Mesendoderm (in vitro differentiated cells): ENCODE measurements at regions not wholly inside any gene's neighbourhood (a gene's known extent, or its start where the extent isn't known, plus 50 kb on each side); places are given as distances from the start of the nearest gene placed in this dataset.
A peak's percentile ranks its signal among the peaks of the same experiment; 100 is the strongest.

Experiments used
- DNase-seq: peaks from one replicate; pipeline ENCODE4 v3.0.0; 2013
- H2AK5ac ChIP-seq: 2 replicates; pipeline ENCODE4 v1.6.1; 2013; ENCODE audit warnings: low read length, inconsistent platforms
- H2BK120ac ChIP-seq: 2 replicates; pipeline ENCODE4 v1.6.1; 2013; ENCODE audit warnings: low read depth, mild to moderate bottlenecking, low read length, moderate library complexity, mixed read lengths
- H2BK15ac ChIP-seq: replicated peaks from 2 replicates; pipeline ENCODE4 v1.6.1; 2013; ENCODE audit warnings: low read depth, mild to moderate bottlenecking, moderate library complexity
- H2BK5ac ChIP-seq: 2 replicates; pipeline ENCODE4 v1.6.1; 2013; ENCODE audit warnings: low read length, inconsistent platforms
- H3K18ac ChIP-seq: 2 replicates; pipeline ENCODE4 v1.6.1; 2013; ENCODE audit warnings: mild to moderate bottlenecking, low read length, mixed read lengths
- H3K23ac ChIP-seq: one replicate; pipeline ENCODE4 v1.6.1; 2013; ENCODE audit warnings: low read length
- H3K27ac ChIP-seq: 2 replicates; pipeline ENCODE4 v1.5.1; 2013; ENCODE audit warnings: low read depth, mild to moderate bottlenecking, inconsistent platforms, low read length, moderate library complexity
- H3K27me3 ChIP-seq: 2 replicates; pipeline ENCODE4 v1.6.1; 2013; ENCODE audit warnings: low read length, control low read depth, mild to moderate bottlenecking, inconsistent platforms; ENCODE audit not compliant: insufficient read depth, poor library complexity
- H3K36me3 ChIP-seq: 2 replicates; pipeline ENCODE4 v1.6.1; 2013; ENCODE audit warnings: low read length, inconsistent platforms; ENCODE audit not compliant: control insufficient read depth, insufficient read depth
- H3K4ac ChIP-seq: one replicate; pipeline ENCODE4 v1.6.1; 2013; ENCODE audit warnings: low read depth, mild to moderate bottlenecking, low read length, moderate library complexity
- H3K4me1 ChIP-seq: 2 replicates; pipeline ENCODE4 v1.6.1; 2013; ENCODE audit warnings: low read depth, low read length, inconsistent platforms; ENCODE audit not compliant: control insufficient read depth
- H3K4me2 ChIP-seq: 2 replicates; pipeline ENCODE4 v1.6.1; 2013; ENCODE audit warnings: low read length
- H3K4me3 ChIP-seq: 2 replicates; pipeline ENCODE4 v1.5.1; 2013; ENCODE audit warnings: mild to moderate bottlenecking, low read length
- H3K56ac ChIP-seq: one replicate; pipeline ENCODE4 v1.6.1; 2013; ENCODE audit warnings: low read length
- H3K79me1 ChIP-seq: 2 replicates; pipeline ENCODE4 v1.6.1; 2013; ENCODE audit warnings: low read length, inconsistent platforms
- H3K79me2 ChIP-seq: 2 replicates; pipeline ENCODE4 v1.6.1; 2013; ENCODE audit warnings: mild to moderate bottlenecking, low read length; ENCODE audit not compliant: control insufficient read depth, insufficient read depth
- H3K9ac ChIP-seq: 2 replicates; pipeline ENCODE4 v1.6.1; 2013; ENCODE audit warnings: low read length, inconsistent platforms
- H4K5ac ChIP-seq: one replicate; pipeline ENCODE4 v1.6.1; 2013; ENCODE audit warnings: low read length
- H4K8ac ChIP-seq: one replicate; pipeline ENCODE4 v1.6.1; 2013; ENCODE audit warnings: low read depth, mild to moderate bottlenecking, control low read depth, low read length, moderate library complexity
- WGBS: extraction: QIAGEN DNeasy Blood & Tissue Kit; methylation state at CpG from one replicate; pipeline ENCODE4 v1.1.7; 2013; ENCODE audit warnings: low lambda C conversion rate, missing lambda C conversion rate; ENCODE audit not compliant: insufficient coverage; ENCODE audit errors: extremely low coverage; 5-methylcytosine and 5-hydroxymethylcytosine counted together

- H2AK5ac ChIP-seq: no peak overlapping the region
- H3K79me2 ChIP-seq: no peaks in the 10 kb centered on the region
- no peak overlapping the region for H4K5ac ChIP-seq
- H3K23ac ChIP-seq: no peak overlapping the region
- H3K4me2 ChIP-seq: no peak overlapping the region
- no peak overlapping the region for H3K4me3 ChIP-seq
- no peak overlapping the region for H3K4ac ChIP-seq
- no peak for DNase-seq
- no peak overlapping the region for H4K8ac ChIP-seq
- no peak overlapping the region for H2BK5ac ChIP-seq
- WGBS: no CpG with 5 or more reads among the region's 12 CpGs
- H2BK15ac ChIP-seq: no peak overlapping the region
- no peaks in the 10 kb centered on the region for H3K27me3 ChIP-seq
- no peak overlapping the region for H3K9ac ChIP-seq
- no peaks in the 10 kb centered on the region for H3K4me1 ChIP-seq
- H3K56ac ChIP-seq: no peak overlapping the region
- H3K36me3 ChIP-seq: no peaks in the 10 kb centered on the region
- no peaks in the 10 kb centered on the region for H3K79me1 ChIP-seq
- no peak overlapping the region for H2BK120ac ChIP-seq
- H3K18ac ChIP-seq: no peak overlapping the region
- no peak overlapping the region for H3K27ac ChIP-seq
Measured at GRCh38 chr4:36417146-36417545, 135.7 kb downstream of the DTHD1 start.

- Histone ChIP-seq H3K18ac (no peak overlapping the region), H3K79me1 (no peaks in the 10 kb centered on the region), H3K79me2 (no peaks in the 10 kb centered on the region), H4K8ac (no peak overlapping the region), H2AK5ac (no peak overlapping the region), H2BK120ac (no peak overlapping the region), H3K23ac (no peak overlapping the region), H4K5ac (no peak overlapping the region), H3K4me2 (no peak overlapping the region), H3K27me3 (no peaks in the 10 kb centered on the region), H3K36me3 (no peaks in the 10 kb centered on the region), H2BK5ac (no peak overlapping the region), H3K56ac (no peak overlapping the region), H3K27ac (no peak overlapping the region), H2BK15ac (no peak overlapping the region), H3K9ac (no peak overlapping the region), H3K4me3 (no peak overlapping the region), H3K4me1 (no peaks in the 10 kb centered on the region), H3K4ac (no peak overlapping the region)
- DNase-seq: peak; percentile 73
- WGBS: no CpG with 5 or more reads among the region's 3 CpGs
Measured at GRCh38 chr4:36420111-36420679, 138.8 kb downstream of the DTHD1 start.

- no peak overlapping the region for H4K8ac ChIP-seq
- no peak overlapping the region for H2BK120ac ChIP-seq
Measured at GRCh38 chr4:36422607-36423006, 141.2 kb downstream of the DTHD1 start.

GRCh38 chr4:36426741-36427140 is 145.3 kb downstream of the DTHD1 start:
- no peak overlapping the region for H2BK120ac ChIP-seq
- H3K36me3 ChIP-seq: no peaks in the 10 kb centered on the region
- no CpG with 5 or more reads among the region's 5 CpGs for WGBS
- no peak overlapping the region for H2BK5ac ChIP-seq
- no peak overlapping the region for H3K27ac ChIP-seq
- no peak overlapping the region for H3K56ac ChIP-seq
- H4K5ac ChIP-seq: no peak overlapping the region
- no peak overlapping the region for H3K4me3 ChIP-seq
- no peak overlapping the region for H3K23ac ChIP-seq
- no peak overlapping the region for H3K18ac ChIP-seq
- H3K4me2 ChIP-seq: no peak overlapping the region
- no peaks in the 10 kb centered on the region for H3K79me2 ChIP-seq
- no peak overlapping the region for H4K8ac ChIP-seq
- H2BK15ac ChIP-seq: no peak overlapping the region
- no peaks in the 10 kb centered on the region for H3K79me1 ChIP-seq
- no peaks in the 10 kb centered on the region for H3K4me1 ChIP-seq
- no peaks in the 10 kb centered on the region for H3K27me3 ChIP-seq
- no peak overlapping the region for H3K4ac ChIP-seq
- no peak for DNase-seq
- H3K9ac ChIP-seq: no peak overlapping the region
- no peak overlapping the region for H2AK5ac ChIP-seq

More at GRCh38 chr4:36422607-36423006, 141.2 kb downstream of the DTHD1 start:
- H3K56ac ChIP-seq: no peak overlapping the region
- H3K27me3 ChIP-seq: no peaks in the 10 kb centered on the region
- H3K4me1 ChIP-seq: no peaks in the 10 kb centered on the region
- H2AK5ac ChIP-seq: no peak overlapping the region
- no peak overlapping the region for H3K18ac ChIP-seq
- H3K9ac ChIP-seq: no peak overlapping the region
- DNase-seq: no peak
- H3K79me1 ChIP-seq: no peaks in the 10 kb centered on the region
- no peaks in the 10 kb centered on the region for H3K79me2 ChIP-seq
- no peak overlapping the region for H2BK15ac ChIP-seq
- H2BK5ac ChIP-seq: no peak overlapping the region
- WGBS: no CpG with 5 or more reads among the region's 2 CpGs
- no peak overlapping the region for H3K27ac ChIP-seq
- no peak overlapping the region for H3K4ac ChIP-seq
- no peak overlapping the region for H3K23ac ChIP-seq
- H4K5ac ChIP-seq: no peak overlapping the region
- no peaks in the 10 kb centered on the region for H3K36me3 ChIP-seq
- no peak overlapping the region for H3K4me2 ChIP-seq
- no peak overlapping the region for H3K4me3 ChIP-seq

- Histone ChIP-seq H3K9ac (no peak overlapping the region), H2AK5ac (no peak overlapping the region), H3K4me3 (no peak overlapping the region), H4K8ac (no peak overlapping the region), H2BK5ac (no peak overlapping the region), H3K18ac (no peak overlapping the region), H3K36me3 (no peaks in the 10 kb centered on the region), H3K4me2 (no peak overlapping the region), H4K5ac (no peak overlapping the region), H2BK120ac (no peak overlapping the region), H3K56ac (no peak overlapping the region), H3K79me1 (no peaks in the 10 kb centered on the region), H3K23ac (no peak overlapping the region), H2BK15ac (no peak overlapping the region), H3K27me3 (no peaks in the 10 kb centered on the region), H3K4me1 (no peaks in the 10 kb centered on the region), H3K27ac (no peak overlapping the region), H3K79me2 (no peaks in the 10 kb centered on the region), H3K4ac (no peak overlapping the region)
- WGBS: no CpG with 5 or more reads among the region's 2 CpGs
- DNase-seq: no peak
Measured at GRCh38 chr4:36427696-36428095, 146.3 kb downstream of the DTHD1 start.

- Histone ChIP-seq H3K18ac (no peak overlapping the region), H2BK5ac (no peak overlapping the region), H3K9ac (no peak overlapping the region), H3K23ac (no peak overlapping the region), H2BK120ac (no peak overlapping the region), H3K27ac (no peak overlapping the region), H3K27me3 (no peaks in the 10 kb centered on the region), H3K4me1 (no peaks in the 10 kb centered on the region), H3K56ac (no peak overlapping the region), H2BK15ac (no peak overlapping the region), H2AK5ac (no peak overlapping the region), H4K8ac (no peak overlapping the region), H3K4me2 (no peak overlapping the region), H4K5ac (no peak overlapping the region), H3K4me3 (no peak overlapping the region), H3K4ac (no peak overlapping the region), H3K36me3 (no peaks in the 10 kb centered on the region), H3K79me1 (no peaks in the 10 kb centered on the region), H3K79me2 (no peaks in the 10 kb centered on the region)
- WGBS: no CpG with 5 or more reads among the region's 2 CpGs
- DNase-seq: no peak
Measured at GRCh38 chr4:36432586-36432985, 151.2 kb downstream of the DTHD1 start.
